GM12878 (cell line): ENCODE measurements at regions not wholly inside any gene's neighbourhood (a gene's known extent, or its start where the extent isn't known, plus 50 kb on each side); places are given as distances from the start of the nearest gene placed in this dataset.

Source experiments
- ATAC-seq: fragments of 200-7000 bp; cut with Tn5 transposase; 3 replicates; pipeline ENCODE4 v1.9.1; 2020; ENCODE audit warnings: mild to moderate bottlenecking, moderate library complexity
- BruUV-seq: library from RNA; stranded (reverse); fragments of 400-500 nt; replicated peaks from 2 replicates; lab custom pipeline; 2021; lab: Mats Ljungman, UMichigan
- CTCF ChIA-PET: fragments of 300-600 bp; sonication (Branson Sonifier 250); formaldehyde crosslinking; extraction: SDS; loops from one replicate; lab custom pipeline; 2021; ENCODE audit warnings: inconsistent platforms; lab: Yijun Ruan, JAX
- POLR2A ChIA-PET: fragments of 350-600 bp; formaldehyde crosslinking; extraction: SDS; loops from one replicate; lab custom pipeline; 2021; ENCODE audit warnings: inconsistent platforms; lab: Charles Lee
- RAD21 ChIA-PET: fragments of 300-600 bp; sonication (Branson Sonifier 250); formaldehyde crosslinking; loops from one replicate; lab custom pipeline; 2023; ENCODE audit warnings: antibody characterized with exemption; ENCODE audit not compliant: unreplicated experiment; lab: Charles Lee
- SMC1A ChIA-PET: fragments of 300-600 bp; sonication (Branson Sonifier 250); formaldehyde crosslinking; loops from one replicate; lab custom pipeline; 2023; ENCODE audit not compliant: unreplicated experiment, uncharacterized antibody; lab: Charles Lee
- DNase-seq: peaks from one replicate; pipeline ENCODE4 v3.0.0-alpha.2; 2011; ENCODE audit warnings: low read depth, low spot score
- FAIRE-seq: peaks from 3 replicates; lab custom pipeline; 2011; peaks lifted over from hg19 to GRCh38; lab: Jason Lieb, UNC
- H2AFZ ChIP-seq: 2 replicates; pipeline ENCODE4 v1.6.0; 2011; ENCODE audit warnings: low read depth, low read length, control low read depth; ENCODE audit not compliant: control insufficient read depth
- H3K27ac ChIP-seq: 2 replicates; pipeline ENCODE4 v1.5.1; 2011; ENCODE audit warnings: control low read depth; ENCODE audit not compliant: control insufficient read depth, insufficient read depth
- H3K27me3 ChIP-seq, 2 experiments: replicated peaks in 1 of 2; 2 replicates each; pipeline versions ENCODE4 v1.6.0 to v1.6.1; 2011; ENCODE audit warnings: low read length in 1 of 2; ENCODE audit not compliant: control insufficient read depth in 2 of 2, insufficient read depth in 2 of 2
- H3K36me3 ChIP-seq, 2 experiments: 2 replicates each; pipeline ENCODE4 v1.5.1; 2011; ENCODE audit warnings: low read length in 1 of 2; ENCODE audit not compliant: control insufficient read depth in 2 of 2, insufficient read depth in 2 of 2
- H3K4me1 ChIP-seq: 2 replicates; pipeline ENCODE4 v1.6.1; 2011; ENCODE audit warnings: mild to moderate bottlenecking, low read length, moderate library complexity, mixed read lengths; ENCODE audit not compliant: control insufficient read depth, insufficient read depth
- H3K4me2 ChIP-seq: 2 replicates; pipeline ENCODE4 v1.6.0; 2011; ENCODE audit warnings: control low read depth; ENCODE audit not compliant: control insufficient read depth, insufficient read depth
- H3K4me3 ChIP-seq: fragments of 200-600 bp; sonication (generic); 2 replicates; pipeline ENCODE4 v1.5.1; 2016
- H3K79me2 ChIP-seq: 2 replicates; pipeline ENCODE4 v1.6.0; 2011; ENCODE audit warnings: low read length; ENCODE audit not compliant: control insufficient read depth, insufficient read depth
- H3K9ac ChIP-seq: 2 replicates; pipeline ENCODE4 v1.8.0; 2011; ENCODE audit warnings: low read length, control low read depth, mixed read lengths; ENCODE audit not compliant: control insufficient read depth, insufficient read depth
- H3K9me3 ChIP-seq: replicated peaks from 3 replicates; pipeline ENCODE4 v1.5.1; 2011; ENCODE audit warnings: mild to moderate bottlenecking, low read length; ENCODE audit not compliant: control insufficient read depth, insufficient read depth
- H4K20me1 ChIP-seq: 2 replicates; pipeline ENCODE4 v1.6.0; 2011; ENCODE audit not compliant: control insufficient read depth, insufficient read depth
- CREM ChIP-seq: IDR thresholded peaks from 2 replicates; pipeline ENCODE4 v1.6.1; 2014; ENCODE audit warnings: antibody characterized with exemption, low read depth
- EGR1 ChIP-seq, 2 experiments: IDR thresholded peaks; 1 replicate in 1 of 2; 2 replicates in 1 of 2; pipeline ENCODE4 v1.6.1; 2011 to 2012; ENCODE audit warnings: low read depth in 2 of 2, low read length in 2 of 2, borderline replicate concordance in 1 of 2, mild to moderate bottlenecking in 1 of 2, moderate library complexity in 1 of 2
- IKZF1 ChIP-seq: fragments of 450-650 bp; conservative IDR thresholded peaks from 2 replicates; pipeline ENCODE4 v1.6.1; 2017; ENCODE audit warnings: antibody characterized with exemption, mild to moderate bottlenecking
- MEF2B ChIP-seq: fragments of 450-650 bp; IDR thresholded peaks from 2 replicates; pipeline ENCODE4 v1.6.1; 2018; ENCODE audit warnings: mild to moderate bottlenecking, moderate library complexity; ENCODE audit not compliant: partially characterized antibody, poor library complexity, severe bottlenecking
- NR2F1 ChIP-seq: fragments of 450-650 bp; conservative IDR thresholded peaks from 2 replicates; pipeline ENCODE4 v1.6.1; 2017; ENCODE audit warnings: mild to moderate bottlenecking
- POLR2AphosphoS5 ChIP-seq: IDR thresholded peaks from 2 replicates; pipeline ENCODE4 v1.6.1; 2011; ENCODE audit warnings: mild to moderate bottlenecking, low read length, inconsistent platforms
- SMAD5 ChIP-seq: IDR thresholded peaks from 2 replicates; pipeline ENCODE4 v1.6.1; 2016; ENCODE audit warnings: antibody characterized with exemption, low read depth
- STAT1 ChIP-seq: fragments of 450-650 bp; conservative IDR thresholded peaks from 2 replicates; pipeline ENCODE4 v1.6.1; 2014; ENCODE audit warnings: antibody characterized with exemption, mild to moderate bottlenecking
- ZNF274 ChIP-seq: IDR thresholded peaks from one replicate; pipeline ENCODE4 v1.8.0; 2011; ENCODE audit not compliant: insufficient read length, insufficient read depth
- in situ Hi-C: fragments of 300-500 bp; cut with MboI; formaldehyde crosslinking; loops from 9 replicates; pipeline ENCODE4 v1.14.3; 2018; ENCODE audit warnings: mixed read lengths
- intact Hi-C: fragments of 100-400 bp; cut with micrococcal nuclease; formaldehyde crosslinking; loops from one replicate; pipeline ENCODE4 v1.14.2; 2022; ENCODE audit not compliant: unreplicated experiment
- TF ChIP-seq, protein P1 (sequence below): fragments of 450-650 bp; IDR thresholded peaks from 2 replicates; pipeline ENCODE4 v1.6.1; 2016; ENCODE audit warnings: mild to moderate bottlenecking

DNA sequence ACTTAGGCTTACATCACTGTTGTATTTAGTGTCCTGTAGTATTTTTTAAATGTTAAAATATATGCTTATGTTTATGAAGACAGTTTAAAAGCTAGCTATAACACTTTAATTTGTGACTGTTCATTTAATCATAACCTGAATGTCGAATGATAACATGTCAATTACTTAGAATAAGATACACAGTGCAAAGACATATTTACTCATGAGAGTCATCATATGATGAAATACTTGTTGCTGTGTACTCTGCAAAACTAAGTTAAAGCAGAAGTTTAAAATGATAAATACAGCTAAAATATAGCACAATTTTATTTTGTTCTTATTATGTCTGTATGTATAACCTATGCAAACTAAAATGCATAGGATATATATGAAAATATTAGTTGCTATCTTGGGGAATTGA lies 497.4 kb downstream of the FSCB start (continued):
- no peak for TF ChIP-seq ZNF274

DNA sequence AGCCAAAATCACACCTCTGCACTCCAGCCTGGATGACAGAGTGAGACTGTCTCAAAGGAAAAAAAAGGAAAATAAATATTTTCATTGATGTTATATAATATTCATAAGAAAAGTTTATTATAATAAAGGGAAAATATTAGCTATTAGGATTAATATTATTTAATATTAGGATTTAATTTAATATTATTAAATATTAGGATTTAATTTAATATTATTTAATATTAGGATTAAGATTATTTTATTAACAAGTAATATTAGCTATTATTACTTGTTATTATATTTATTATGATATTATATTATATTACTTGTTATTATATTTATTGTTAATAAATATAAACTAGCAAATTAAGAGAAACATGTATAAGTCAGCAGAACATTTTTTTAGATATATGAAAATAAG lies 518.1 kb downstream of the FSCB start:
- intact Hi-C loops (no loop called here), in situ Hi-C loops (no loop called here)
- POLR2A ChIA-PET: no interaction called here
- Histone ChIP-seq H3K79me2 (no peaks in the 10 kb centered on the region), H3K36me3 (no peaks in the 10 kb centered on the region), H3K4me1 (no peaks in the 10 kb centered on the region), H3K4me3 (no peak overlapping the region), H3K4me2 (no peak overlapping the region), H3K27me3 (no peaks in the 10 kb centered on the region), H4K20me1 (no peaks in the 10 kb centered on the region), H3K9ac (no peak overlapping the region), H3K9me3 (no peaks in the 10 kb centered on the region), H2AFZ (no peak overlapping the region), H3K27ac (no peak overlapping the region)
- RAD21 ChIA-PET: interaction anchor here (0.5 kb wide), 1 partner anchor 1255 kb away, joined by 4 read pairs; no protein-coding TSS in a partner anchor
- ATAC-seq: no peak
- SMC1A ChIA-PET: interaction anchor here (1.3 kb wide), 1 partner anchor 12 kb away, joined by 3 read pairs; no protein-coding TSS in a partner anchor
- CTCF ChIA-PET: no interaction called here
- TF ChIP-seq EGR1 (IDR thresholded peaks at IDR 0.05; ENCODE audit: borderline replicate concordance in 1 of 2, low read depth in 2 of 2, low read length in 2 of 2): no peak
- no peak for TF ChIP-seq POLR2AphosphoS5
- no peak for TF ChIP-seq NR2F1
- no peak for TF ChIP-seq CREM
- no peak for TF ChIP-seq STAT1
- TF ChIP-seq, protein P1, sequence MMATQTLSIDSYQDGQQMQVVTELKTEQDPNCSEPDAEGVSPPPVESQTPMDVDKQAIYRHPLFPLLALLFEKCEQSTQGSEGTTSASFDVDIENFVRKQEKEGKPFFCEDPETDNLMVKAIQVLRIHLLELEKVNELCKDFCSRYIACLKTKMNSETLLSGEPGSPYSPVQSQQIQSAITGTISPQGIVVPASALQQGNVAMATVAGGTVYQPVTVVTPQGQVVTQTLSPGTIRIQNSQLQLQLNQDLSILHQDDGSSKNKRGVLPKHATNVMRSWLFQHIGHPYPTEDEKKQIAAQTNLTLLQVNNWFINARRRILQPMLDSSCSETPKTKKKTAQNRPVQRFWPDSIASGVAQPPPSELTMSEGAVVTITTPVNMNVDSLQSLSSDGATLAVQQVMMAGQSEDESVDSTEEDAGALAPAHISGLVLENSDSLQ: no peak
- no peak for TF ChIP-seq SMAD5
- no peak for TF ChIP-seq IKZF1
- TF ChIP-seq MEF2B: no peak
- no TSS peak for BruUV-seq
- FAIRE-seq: no peak
- no peak for DNase-seq
